CD1c-positive myeloid dendritic cell (primary cell): ENCODE measurements at regions not wholly inside any gene's neighbourhood (a gene's known extent, or its start where the extent isn't known, plus 50 kb on each side); places are given as distances from the start of the nearest gene placed in this dataset.
A peak's percentile ranks its signal among the peaks of the same experiment; 100 is the strongest.

ENCODE experiments used
- DNase-seq: peaks from one replicate; pipeline ENCODE4 v3.0.0-alpha.2; 2016; ENCODE audit errors: extremely low spot score

DNA sequence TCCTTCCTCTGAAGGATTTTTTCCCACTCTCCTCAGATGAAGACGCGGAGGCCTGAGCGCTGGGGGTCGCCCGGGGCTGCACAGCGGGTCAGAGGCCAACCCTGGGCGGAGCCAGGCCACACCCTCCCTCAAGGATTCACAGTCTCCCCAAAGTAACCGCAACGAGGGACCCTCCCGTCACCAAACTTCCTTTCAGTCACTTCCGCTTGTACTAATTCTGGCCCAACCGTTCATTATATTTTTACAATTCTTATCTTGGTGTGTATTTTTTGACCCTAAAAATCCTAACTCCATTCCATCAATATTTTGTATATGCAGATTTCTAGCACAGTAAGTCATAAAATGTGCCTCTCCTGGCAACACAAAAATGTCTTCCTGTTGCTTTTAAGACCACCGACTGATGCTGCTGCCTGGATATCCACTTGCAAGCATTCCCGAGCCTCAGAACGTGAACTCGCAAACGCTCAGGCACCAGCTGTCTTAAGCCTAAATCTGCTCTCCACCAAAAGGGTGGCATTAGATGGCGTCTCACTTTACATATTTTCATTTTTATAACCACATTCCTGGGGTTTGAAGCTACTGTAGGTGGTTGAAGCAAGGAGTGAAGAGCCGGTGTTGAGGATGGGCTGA is 128.0 kb downstream of the DLL1 start:
- no peak for DNase-seq

DNA sequence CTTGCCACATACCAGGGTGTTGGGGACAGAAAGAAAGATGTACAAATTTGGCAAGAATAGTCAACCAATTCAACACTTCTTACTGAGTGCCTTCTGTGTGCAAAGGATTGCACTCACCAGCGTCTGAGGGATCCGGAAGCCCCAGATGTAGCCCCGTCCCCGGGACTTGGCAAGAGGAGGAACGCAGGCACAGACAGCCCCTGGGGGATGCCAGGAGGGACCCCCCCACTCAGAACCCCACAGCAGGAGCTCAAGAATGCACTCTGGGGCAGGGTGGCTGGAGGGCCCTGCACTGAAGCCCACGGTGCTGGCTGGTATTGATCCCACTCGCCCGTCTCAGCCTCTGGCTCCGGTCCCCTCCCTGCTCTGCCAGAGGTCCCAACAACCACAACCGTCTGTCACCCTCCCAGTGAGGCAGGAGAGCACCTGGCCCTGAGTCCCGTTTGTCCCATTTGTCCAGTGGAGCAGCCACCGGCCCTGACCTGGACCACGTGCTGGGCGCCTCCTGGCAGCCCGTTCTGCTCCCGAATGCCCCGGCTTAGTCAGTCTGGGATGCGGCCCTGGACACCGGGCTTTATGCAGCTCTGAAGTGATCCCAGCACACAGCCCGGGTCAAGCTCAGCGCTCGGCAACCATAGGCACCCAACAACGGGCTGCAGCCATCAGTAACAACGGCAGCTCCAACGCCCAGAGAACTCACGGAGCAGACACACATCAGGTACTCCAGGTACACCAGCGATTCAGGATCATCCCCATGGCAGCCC is 128.7 kb downstream of the DLL1 start:
- no peak for DNase-seq

DNA sequence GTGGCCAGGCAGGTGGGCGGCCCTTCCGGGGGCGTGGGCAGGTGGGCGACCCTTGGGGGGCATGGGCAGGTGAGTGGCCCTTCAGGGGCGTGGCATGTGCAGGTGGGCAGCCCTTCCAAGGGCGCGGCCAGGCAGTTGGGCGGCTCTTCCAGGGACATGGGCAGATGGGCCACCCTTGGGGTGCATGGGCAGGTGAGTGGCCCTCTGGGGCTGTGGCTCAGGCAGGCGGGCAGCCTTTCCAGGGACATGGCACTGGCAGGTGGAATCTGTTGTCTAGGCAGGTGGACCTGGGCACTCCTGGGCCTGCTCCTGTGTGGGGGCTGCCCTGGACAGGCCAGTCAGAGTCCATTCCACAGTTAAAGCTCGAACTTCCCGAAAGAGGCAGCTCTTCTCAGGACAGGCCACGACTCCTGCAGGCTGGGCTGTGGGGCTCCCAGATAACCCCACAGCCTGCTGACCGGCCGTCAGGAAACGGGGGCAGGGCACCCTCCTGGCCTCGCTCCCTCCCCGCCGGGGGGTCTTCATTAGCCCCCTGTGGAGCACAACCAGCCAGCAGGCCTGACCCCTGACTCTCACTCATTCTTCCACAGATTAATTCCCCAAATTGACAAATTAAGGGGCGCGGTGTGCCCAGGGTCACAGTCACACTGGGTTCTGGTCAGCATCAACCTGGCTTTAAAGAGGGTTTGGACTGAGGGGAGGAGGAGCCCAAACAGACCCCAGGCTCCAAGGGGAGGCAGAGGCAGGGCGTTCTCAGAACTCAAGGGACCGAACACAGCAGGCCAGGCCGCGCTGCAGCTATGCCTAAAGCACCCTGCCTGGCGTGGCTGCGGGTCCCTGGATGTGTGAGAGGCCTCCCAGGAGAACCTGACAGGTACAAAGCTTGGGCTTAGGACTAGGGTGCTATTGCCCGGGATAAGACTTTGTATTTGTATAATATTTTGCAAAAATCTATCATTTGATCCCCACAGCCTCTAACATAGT is 130.0 kb downstream of the DLL1 start:
- DNase-seq: no peak

DNA sequence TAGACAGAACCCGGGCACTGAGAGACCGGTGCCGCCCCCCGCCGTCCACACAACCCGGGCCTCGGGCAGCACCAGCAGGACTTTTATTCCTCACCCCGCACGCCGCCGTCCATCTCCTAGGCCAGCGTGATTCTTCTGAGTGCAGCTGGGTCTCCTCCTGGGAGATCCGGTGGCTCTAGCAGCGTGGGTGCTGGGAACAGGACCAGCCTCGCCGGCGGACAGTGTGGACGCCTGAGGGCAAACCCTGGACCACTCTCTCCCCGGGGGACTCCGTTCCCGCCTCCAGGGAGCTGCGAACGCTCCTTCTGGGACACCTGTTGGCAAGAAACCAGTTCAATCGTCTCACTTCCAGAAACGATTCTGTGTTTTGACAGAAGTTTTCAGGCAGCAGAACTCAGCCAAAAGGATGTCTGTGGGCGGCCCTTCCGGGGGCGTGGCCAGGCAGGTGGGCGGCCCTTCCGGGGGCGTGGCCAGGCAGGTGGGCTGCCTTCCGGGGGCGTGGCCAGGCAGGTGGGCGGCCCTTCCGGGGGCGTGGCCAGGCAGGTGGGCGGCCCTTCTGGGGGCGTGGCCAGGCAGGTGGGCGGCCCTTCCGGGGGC is 130.7 kb downstream of the DLL1 start:
- no peak for DNase-seq

DNA sequence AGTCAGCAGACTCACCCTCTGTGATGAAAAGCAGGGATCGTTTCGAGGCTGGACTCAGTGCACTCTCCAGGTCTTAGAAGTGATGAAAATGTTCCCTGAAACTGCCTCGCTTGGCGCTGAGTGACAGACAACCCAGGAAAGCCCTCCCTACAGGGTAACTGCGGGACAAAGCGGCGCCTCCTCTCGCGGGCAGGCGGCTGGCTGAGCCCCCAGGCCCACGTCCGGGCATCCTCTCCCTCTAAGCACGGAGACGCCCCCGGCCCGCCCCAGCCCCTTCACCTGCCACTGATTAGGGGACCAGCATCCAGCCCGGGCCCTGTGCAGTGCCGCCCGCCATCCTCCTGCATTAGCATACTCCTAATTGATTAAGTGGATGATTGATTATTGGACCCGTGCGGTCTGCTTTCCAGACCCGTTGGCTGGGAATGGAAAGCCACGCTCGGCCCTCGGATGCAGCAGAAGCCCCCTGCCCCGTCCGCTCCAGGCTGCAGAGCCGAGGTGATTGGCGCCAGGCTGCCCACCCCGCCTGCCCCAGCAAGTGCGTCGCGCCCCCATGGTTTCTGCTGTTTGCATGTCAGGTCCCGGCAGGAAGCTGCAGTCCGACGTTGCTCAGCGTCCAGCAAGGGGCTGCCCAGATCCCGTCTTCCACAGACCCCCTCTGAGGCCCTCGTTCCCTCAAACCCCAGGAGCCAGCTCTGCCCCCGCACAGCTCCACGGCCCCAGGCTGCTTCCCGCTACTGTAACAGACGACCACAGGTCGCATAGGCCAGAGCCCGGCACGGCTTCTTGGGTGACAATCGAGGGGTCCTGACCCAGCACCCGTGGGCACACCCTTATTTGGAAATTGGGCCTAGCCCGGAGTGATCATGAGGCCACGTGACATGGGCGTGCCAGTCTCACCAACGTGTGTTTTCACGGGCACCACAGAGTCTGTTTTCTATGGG is 131.6 kb downstream of the DLL1 start:
- no peak for DNase-seq

DNA sequence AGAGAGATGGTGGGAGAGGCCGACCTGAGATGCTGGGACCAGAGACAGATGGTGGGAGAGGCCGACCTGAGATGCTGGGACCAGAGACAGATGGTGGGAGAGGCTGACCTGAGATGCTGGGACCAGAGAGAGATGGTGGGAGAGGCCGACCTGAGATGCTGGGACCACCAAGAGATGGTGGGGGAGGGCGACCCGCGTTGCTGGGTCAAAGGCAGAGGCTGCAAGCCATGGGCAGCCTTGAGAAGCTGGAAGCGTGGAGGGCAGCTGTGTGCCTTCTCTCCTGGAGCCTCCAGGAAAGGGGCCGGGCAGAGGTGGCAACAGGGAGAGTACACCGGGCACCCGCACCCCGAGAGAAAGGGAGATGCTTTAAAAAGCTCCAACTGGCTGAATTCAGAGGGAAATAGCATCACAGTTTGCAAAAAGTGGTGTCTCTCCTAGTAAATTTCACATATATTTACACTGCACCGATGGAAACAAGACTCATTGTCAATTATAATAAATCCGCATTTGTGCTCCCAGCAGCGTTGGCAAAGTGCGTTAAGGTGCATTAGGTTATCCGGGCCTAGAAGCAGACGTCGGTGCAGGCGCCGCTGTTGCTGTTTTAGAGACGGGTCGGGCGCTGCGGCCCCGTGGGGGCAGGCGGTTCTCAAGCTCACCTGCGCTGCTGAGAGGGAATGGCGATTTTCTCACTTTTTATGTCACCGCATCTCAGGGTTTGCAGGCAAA is 132.4 kb downstream of the DLL1 start:
- DNase-seq: no peak

DNA sequence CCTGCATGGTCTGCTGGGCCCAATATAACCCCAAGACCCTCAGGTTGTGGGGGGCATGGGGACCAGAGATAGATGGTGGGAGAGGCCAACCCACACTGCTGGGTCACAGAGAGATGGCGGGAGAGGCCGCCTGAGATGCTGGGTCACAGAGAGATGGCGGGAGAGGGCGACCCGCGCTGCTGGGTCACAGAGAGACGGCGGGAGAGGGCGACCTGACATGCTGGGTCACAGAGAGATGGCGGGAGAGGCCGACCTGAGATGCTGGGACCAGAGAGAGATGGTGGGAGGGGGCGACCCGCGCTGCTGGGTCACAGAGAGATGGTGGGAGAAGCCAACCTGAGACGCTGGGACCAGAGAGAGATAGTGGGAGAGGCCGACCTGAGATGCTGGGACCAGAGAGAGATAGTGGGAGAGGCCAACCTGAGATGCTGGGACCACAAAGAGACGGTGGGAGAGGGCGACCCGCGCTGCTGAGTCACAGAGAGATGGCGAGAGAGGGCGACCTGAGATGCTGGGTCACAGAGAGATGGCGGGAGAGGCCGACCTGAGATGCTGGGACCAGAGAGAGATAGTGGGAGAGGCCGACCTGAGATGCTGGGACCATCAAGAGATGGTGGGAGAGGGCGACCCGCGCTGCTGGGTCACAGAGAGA is 133.2 kb downstream of the DLL1 start:
- no peak for DNase-seq

DNA sequence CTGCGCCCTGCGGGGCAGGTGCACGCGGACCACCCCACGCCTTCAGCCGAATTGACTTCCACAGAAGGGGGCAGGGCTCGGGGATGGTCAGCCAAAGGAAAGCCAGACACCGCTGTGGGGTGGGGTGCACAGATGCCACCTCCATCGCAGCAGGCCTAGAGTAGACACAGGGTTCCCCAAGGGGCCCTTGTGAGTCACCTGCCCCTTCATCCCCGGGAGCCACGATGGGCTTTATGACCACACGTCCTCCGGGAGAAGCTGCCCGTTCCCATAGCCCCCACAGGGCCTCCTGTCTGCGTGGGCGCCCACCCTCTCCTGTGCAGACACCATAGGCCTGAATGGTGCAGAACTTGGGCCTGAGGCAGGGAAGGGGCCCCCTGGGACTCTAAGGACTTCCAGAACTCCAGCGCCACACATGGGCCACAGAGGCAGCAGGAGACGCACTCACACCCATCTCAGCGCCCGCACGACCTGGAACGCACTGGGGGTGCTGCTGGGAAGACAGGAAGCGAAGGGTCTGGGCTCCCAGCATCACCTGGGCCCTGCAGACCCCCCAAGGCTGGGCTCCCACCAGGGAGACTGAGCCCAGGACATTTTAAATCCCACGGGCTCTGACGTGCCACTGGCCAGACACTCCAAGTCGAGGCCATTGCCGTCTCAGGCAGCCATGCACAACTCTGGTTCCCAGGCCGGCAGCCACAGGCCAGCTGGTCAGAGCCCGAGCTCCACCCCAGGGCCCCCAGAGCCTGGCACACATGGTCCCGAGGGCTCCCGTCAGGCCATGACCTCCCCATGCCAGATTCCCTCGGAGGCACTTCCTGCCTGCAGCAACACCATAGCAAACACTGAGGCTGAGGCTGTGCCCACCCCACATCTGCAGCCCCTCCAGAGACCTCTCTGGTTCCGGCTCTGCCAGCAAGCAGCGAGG is 134.2 kb downstream of the DLL1 start:
- DNase-seq: no peak

DNA sequence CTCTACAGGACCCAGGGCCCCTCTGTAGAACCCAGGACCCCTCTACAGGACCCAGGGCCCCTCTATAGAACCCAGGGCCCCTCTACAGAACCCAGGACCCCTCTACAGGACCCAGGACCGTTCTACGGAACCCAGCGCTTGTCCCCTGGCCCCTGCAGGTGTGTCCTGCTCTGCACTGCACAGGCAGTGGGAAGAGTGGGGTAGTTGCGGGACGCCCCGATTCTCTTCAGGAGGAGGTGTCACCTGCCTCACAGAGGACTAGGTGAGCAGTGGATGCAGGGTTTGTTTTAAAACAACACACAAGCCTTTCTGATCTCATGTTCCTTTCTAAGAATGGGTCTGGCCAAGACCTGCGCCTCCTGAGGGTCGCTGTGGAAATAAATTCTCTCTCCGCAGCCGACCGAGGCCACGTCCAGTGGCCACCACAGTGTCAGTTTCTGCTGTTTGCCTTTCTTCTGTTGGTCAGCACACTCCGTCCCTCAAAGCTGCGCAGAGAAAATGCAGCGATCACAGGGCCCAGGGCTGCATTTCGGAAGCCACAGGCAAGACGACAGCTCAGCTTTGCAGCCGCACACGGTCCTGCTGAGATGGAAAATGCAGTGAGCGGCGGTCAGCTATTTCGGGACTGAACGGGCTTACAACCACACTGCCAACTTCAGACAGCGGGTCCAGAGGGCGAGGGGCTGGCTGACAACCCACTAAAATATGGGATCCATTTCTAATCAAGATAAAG is 135.2 kb downstream of the DLL1 start:
- no peak for DNase-seq

DNA sequence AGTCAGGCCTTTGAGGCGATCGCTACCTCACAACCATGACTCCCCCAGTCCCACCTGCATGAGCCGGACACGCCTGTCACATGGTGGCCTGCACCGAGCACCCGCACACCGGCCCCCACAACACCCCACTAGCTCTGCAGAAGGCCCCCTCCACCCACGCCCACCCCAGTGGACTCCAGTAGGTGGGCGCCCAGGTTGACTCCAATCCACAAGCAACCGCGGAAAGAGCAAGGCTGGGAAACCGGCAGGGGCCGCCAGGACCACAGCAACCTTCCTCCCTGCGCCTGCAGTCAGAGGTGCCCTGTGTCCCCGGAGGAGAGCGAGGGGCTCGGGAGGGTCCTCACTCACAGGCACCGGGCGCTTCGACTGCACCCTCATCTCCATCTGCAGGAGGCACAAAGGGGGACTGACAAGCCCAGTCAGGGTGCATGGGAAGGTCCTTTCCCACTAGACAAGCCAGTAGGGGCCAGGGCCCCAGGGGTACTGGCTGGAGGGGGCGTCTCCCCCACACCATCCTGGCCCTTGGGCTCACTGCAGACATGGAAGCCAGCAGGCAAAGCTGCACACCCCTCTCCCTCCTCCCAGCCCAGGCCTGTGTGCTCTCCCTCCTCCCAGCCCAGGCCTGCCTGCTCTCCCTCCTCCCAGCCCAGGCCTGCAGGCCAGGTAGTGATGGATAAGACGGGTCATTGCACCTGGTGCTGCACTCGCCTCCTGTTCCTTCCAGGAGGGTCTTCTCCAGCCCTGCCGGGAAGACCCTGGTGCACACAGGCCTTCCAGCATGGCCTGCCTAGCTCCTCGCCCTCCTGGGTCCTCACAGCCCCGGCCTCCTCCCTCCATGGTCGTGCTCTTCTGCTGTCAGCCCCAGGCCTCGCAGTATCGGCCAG is 137.2 kb downstream of the DLL1 start:
- DNase-seq: no peak

DNA sequence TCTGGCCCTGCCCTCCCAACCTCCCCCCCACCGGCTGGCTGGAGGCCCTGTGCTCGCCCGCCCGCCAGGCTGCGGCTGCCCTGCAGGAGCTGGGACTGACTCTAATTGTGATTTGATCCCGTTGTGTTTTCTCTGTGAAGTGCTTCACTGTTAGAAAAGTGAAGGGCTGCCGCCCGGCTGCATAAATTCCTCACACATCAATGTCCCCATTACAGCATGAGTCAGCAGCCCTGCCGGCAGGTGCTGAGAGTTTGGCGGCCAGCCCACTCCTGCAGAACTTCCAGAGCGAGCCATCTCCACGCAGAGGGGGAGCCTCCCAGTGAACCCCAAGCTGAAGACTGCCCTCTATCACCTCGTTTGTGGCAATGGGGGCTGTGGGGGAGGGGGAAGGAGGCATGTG is 137.9 kb downstream of the DLL1 start:
- no peak for DNase-seq

DNA sequence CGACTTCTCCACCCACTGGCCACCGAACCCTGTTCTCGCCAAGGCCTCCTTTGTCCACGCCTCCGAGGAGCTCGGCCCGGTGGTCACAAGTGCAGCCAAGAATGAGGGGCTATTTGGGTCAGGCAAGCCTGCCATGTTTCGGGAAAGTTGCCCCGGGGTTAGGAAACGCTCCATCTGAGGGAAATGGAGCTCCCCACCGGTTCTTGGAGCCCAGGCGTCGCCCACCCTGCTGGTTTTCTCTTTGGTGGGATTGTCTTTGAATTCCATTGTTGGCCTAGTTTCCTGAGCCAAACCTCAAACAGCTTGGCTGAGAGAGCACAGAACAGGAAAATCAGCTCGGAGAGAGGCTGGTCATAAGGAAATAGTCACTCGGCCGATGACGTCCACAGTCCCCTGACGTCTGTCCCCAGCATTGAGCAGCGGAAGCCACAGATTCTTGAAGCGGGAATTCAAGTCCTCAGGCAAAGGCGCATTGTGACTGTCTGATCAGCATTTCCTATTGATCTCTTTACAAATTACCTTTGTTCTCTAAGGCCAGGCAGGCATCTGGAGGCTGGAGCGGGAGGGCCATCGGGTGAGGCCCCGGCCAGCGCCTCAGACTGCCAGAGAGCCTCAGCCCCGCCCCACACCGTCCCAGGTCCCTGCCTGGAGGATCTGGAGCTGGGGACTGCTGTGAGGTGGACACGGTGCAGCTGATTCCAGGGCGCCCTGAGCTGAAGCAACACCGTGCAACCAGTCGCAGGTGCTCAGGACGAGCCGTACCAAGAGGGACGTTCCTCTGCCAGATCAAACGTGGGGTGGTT is 138.6 kb downstream of the DLL1 start:
- DNase-seq: peak; percentile 38

DNA sequence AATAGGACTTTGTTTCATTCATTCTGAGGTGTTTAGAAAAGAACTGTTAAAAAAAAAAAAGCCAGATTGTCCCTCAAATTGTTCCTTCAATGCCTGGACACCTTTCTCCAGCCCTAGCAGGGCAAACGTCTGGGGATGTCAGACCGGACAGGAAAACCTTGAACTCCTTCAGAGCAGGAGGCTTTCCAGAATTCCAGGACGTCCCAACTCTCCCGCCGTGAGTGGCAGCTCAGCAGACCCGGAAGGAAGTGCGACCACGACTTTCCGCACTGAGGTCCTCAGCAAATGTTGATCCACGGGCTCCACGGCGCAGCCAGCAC is 139.1 kb downstream of the DLL1 start:
- DNase-seq: no peak

DNA sequence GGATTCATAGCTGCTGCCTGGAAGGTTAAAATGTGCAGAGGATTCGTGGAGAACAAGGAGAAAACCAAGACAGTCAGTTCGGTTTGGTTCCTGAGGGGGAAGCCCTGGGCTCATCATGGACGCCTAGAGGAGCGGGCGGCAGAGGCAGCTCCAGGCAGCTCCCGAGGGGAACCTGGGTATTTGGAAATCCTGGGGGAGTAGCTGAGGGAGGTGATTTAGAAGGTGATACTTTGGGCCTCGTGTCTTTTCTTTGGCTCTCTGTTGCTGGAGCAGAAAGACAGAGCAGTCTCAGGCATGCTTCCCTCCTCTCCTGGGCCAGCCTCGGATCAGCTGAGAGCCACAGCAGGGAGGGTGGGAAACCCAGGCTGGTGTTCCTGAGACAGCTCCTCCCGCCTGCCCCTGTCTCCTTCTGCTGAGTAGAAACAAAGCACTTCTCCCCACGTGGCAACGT is 139.5 kb downstream of the DLL1 start:
- no peak for DNase-seq

DNA sequence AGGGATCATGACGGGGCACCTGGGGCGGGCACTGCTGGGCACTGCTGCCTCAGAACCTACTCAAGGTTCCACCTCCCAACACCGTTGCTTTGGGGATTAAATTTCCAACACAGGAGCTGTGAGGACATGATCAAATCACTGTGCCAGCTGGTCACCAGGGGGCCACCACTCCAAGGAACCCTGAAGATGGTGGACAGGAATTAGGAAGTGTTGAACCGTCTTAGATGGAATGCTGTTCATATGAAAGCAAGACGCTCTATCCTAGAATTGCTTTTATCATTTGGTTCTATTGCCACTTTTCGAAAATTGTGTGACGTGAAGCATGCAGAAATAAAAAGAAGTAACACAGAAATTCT is 140.3 kb downstream of the DLL1 start:
- no peak for DNase-seq
